ENCODE measurements at regions not wholly inside any gene's neighbourhood (a gene's known extent, or its start where the extent isn't known, plus 50 kb on each side); places are given as distances from the start of the nearest gene placed in this dataset.

DNA sequence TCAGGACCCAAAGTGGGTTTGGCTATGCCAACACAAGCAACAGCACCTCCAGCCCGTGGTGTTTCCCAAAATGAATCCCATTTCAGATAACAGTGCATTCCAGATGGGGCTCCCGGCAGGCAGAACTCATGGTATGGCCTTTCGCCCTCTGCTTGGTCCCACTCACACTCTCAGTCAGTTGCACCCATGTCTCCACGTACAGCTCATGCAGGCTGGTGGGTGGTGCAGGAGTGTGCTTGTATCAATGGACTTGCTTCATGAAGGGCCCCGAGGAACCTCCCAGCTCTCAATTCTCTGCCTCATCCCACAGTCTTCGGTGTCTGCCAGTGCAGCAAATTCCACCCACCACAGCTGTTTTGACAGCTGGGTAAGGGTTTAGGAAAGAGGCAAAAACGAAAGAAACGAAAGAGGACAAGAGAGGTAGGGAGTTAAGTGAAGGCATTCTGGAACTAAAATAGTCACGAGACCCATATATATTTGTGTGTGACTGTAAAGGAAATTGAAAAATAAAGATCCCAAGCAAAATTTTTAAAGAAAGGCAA lies 278.1 kb downstream of the DCDC2C start:
- TF ChIP-seq EZH2phosphoT487 (IDR thresholded peaks at IDR 0.05) (no peak), EZH2 (IDR thresholded peaks at IDR 0.05) (no peak)
- TF ChIP-seq, protein P1, sequence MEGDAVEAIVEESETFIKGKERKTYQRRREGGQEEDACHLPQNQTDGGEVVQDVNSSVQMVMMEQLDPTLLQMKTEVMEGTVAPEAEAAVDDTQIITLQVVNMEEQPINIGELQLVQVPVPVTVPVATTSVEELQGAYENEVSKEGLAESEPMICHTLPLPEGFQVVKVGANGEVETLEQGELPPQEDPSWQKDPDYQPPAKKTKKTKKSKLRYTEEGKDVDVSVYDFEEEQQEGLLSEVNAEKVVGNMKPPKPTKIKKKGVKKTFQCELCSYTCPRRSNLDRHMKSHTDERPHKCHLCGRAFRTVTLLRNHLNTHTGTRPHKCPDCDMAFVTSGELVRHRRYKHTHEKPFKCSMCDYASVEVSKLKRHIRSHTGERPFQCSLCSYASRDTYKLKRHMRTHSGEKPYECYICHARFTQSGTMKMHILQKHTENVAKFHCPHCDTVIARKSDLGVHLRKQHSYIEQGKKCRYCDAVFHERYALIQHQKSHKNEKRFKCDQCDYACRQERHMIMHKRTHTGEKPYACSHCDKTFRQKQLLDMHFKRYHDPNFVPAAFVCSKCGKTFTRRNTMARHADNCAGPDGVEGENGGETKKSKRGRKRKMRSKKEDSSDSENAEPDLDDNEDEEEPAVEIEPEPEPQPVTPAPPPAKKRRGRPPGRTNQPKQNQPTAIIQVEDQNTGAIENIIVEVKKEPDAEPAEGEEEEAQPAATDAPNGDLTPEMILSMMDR (IDR thresholded peaks at IDR 0.05) = no peak

All from neural progenitor cell (in vitro differentiated cells).